K562 (cell line): ENCODE measurements at regions not wholly inside any gene's neighbourhood (a gene's known extent, or its start where the extent isn't known, plus 50 kb on each side); places are given as distances from the start of the nearest gene placed in this dataset.

Experiments
- DPF2 ChIP-seq: fragments of 450-650 bp; IDR thresholded peaks from 2 replicates; pipeline ENCODE4 v1.6.1; 2016
- EP300 ChIP-seq: IDR thresholded peaks from 2 replicates; pipeline ENCODE4 v1.6.1; 2012; ENCODE audit warnings: low read length, improper control_type of control experiment
- NFIX ChIP-seq: fragments of 250-450 bp; sonication (Bioruptor Pico); IDR thresholded peaks from 2 replicates; pipeline ENCODE4 v1.4.0; 2020; ENCODE audit warnings: low read depth, mild to moderate bottlenecking, moderate library complexity
- POLR2A ChIP-seq: fragments of 450-650 bp; conservative IDR thresholded peaks from 2 replicates; pipeline ENCODE4 v1.6.1; 2016
- POLR2AphosphoS5 ChIP-seq: IDR thresholded peaks from 2 replicates; pipeline ENCODE4 v1.6.1; 2011; ENCODE audit warnings: mild to moderate bottlenecking, low read depth, low read length, moderate library complexity; ENCODE audit not compliant: control insufficient read depth, insufficient read depth
- TF ChIP-seq, protein P1 (sequence below): sonication (generic); formaldehyde crosslinking; IDR thresholded peaks from 2 replicates; pipeline ENCODE4 v1.8.0; 2023; ENCODE audit warnings: mild to moderate bottlenecking, missing genetic modification reagents
- TF ChIP-seq, protein P2 (sequence below): sonication (generic); formaldehyde crosslinking; IDR thresholded peaks from 2 replicates; pipeline ENCODE4 v1.8.1; 2023; ENCODE audit warnings: mild to moderate bottlenecking, missing genetic modification reagents
- TF ChIP-seq, protein P3 (sequence below), 3 experiments: IDR thresholded peaks in 2 of 3; conservative IDR thresholded peaks in 1 of 3; 2 replicates each; pipeline ENCODE4 v1.5.1; 2011 to 2012; ENCODE audit warnings: low read length in 3 of 3, mild to moderate bottlenecking in 3 of 3, control low read depth in 2 of 3, improper control_type of control experiment in 1 of 3, inconsistent platforms in 1 of 3, low read depth in 1 of 3, mixed read lengths in 1 of 3, moderate library complexity in 1 of 3; ENCODE audit not compliant: insufficient read depth in 2 of 3
- TF ChIP-seq, protein P4 (sequence below): fragments of 450-650 bp; conservative IDR thresholded peaks from 2 replicates; pipeline ENCODE4 v1.6.1; 2016; ENCODE audit warnings: missing genetic modification characterization, low read depth, mild to moderate bottlenecking, control low read depth, missing compliant biosample characterization
- TF ChIP-seq, protein P5 (sequence below): sonication (generic); IDR thresholded peaks from 2 replicates; pipeline ENCODE4 v1.6.1; 2016

DNA sequence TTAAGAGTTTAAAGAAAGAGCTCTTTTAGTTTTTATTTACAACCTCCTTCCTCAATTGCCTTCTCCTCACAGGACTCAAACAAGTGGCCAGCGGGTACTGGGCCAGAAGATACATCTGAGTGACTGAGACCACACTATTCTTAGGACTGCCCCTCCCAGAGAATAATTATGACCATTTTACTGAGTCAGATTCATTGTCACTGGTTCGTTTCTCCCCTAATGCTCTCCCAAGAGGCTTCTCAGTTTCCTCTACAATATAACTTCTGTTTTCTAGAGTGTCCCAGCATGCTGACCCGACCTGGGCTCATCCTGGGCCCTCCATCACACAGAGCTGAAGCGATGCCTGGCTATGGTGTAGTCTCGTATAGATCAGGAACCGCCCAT is 279.9 kb downstream of the CD83 start:
- no peak for TF ChIP-seq DPF2
- TF ChIP-seq, protein P1, sequence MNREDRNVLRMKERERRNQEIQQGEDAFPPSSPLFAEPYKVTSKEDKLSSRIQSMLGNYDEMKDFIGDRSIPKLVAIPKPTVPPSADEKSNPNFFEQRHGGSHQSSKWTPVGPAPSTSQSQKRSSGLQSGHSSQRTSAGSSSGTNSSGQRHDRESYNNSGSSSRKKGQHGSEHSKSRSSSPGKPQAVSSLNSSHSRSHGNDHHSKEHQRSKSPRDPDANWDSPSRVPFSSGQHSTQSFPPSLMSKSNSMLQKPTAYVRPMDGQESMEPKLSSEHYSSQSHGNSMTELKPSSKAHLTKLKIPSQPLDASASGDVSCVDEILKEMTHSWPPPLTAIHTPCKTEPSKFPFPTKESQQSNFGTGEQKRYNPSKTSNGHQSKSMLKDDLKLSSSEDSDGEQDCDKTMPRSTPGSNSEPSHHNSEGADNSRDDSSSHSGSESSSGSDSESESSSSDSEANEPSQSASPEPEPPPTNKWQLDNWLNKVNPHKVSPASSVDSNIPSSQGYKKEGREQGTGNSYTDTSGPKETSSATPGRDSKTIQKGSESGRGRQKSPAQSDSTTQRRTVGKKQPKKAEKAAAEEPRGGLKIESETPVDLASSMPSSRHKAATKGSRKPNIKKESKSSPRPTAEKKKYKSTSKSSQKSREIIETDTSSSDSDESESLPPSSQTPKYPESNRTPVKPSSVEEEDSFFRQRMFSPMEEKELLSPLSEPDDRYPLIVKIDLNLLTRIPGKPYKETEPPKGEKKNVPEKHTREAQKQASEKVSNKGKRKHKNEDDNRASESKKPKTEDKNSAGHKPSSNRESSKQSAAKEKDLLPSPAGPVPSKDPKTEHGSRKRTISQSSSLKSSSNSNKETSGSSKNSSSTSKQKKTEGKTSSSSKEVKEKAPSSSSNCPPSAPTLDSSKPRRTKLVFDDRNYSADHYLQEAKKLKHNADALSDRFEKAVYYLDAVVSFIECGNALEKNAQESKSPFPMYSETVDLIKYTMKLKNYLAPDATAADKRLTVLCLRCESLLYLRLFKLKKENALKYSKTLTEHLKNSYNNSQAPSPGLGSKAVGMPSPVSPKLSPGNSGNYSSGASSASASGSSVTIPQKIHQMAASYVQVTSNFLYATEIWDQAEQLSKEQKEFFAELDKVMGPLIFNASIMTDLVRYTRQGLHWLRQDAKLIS (CRISPR knock-in tag), result no peak
- TF ChIP-seq, protein P2, sequence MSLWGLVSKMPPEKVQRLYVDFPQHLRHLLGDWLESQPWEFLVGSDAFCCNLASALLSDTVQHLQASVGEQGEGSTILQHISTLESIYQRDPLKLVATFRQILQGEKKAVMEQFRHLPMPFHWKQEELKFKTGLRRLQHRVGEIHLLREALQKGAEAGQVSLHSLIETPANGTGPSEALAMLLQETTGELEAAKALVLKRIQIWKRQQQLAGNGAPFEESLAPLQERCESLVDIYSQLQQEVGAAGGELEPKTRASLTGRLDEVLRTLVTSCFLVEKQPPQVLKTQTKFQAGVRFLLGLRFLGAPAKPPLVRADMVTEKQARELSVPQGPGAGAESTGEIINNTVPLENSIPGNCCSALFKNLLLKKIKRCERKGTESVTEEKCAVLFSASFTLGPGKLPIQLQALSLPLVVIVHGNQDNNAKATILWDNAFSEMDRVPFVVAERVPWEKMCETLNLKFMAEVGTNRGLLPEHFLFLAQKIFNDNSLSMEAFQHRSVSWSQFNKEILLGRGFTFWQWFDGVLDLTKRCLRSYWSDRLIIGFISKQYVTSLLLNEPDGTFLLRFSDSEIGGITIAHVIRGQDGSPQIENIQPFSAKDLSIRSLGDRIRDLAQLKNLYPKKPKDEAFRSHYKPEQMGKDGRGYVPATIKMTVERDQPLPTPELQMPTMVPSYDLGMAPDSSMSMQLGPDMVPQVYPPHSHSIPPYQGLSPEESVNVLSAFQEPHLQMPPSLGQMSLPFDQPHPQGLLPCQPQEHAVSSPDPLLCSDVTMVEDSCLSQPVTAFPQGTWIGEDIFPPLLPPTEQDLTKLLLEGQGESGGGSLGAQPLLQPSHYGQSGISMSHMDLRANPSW, result no peak
- TF ChIP-seq, protein P3, sequence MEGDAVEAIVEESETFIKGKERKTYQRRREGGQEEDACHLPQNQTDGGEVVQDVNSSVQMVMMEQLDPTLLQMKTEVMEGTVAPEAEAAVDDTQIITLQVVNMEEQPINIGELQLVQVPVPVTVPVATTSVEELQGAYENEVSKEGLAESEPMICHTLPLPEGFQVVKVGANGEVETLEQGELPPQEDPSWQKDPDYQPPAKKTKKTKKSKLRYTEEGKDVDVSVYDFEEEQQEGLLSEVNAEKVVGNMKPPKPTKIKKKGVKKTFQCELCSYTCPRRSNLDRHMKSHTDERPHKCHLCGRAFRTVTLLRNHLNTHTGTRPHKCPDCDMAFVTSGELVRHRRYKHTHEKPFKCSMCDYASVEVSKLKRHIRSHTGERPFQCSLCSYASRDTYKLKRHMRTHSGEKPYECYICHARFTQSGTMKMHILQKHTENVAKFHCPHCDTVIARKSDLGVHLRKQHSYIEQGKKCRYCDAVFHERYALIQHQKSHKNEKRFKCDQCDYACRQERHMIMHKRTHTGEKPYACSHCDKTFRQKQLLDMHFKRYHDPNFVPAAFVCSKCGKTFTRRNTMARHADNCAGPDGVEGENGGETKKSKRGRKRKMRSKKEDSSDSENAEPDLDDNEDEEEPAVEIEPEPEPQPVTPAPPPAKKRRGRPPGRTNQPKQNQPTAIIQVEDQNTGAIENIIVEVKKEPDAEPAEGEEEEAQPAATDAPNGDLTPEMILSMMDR (IDR thresholded peaks at IDR 0.05 in 2 of 3, conservative IDR thresholded peaks at IDR 0.05 in 1 of 3; ENCODE audit: insufficient read depth in 2 of 3, low read depth in 1 of 3, low read length in 3 of 3), result no peak; a peak in 1 of 6 replicates
- TF ChIP-seq NFIX (CRISPR knock-in tag), result no peak
- no peak for TF ChIP-seq POLR2A
- TF ChIP-seq, protein P4, sequence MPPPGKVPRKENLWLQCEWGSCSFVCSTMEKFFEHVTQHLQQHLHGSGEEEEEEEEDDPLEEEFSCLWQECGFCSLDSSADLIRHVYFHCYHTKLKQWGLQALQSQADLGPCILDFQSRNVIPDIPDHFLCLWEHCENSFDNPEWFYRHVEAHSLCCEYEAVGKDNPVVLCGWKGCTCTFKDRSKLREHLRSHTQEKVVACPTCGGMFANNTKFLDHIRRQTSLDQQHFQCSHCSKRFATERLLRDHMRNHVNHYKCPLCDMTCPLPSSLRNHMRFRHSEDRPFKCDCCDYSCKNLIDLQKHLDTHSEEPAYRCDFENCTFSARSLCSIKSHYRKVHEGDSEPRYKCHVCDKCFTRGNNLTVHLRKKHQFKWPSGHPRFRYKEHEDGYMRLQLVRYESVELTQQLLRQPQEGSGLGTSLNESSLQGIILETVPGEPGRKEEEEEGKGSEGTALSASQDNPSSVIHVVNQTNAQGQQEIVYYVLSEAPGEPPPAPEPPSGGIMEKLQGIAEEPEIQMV (tag), result no peak
- TF ChIP-seq EP300, result no peak
- TF ChIP-seq POLR2AphosphoS5, result no peak
- TF ChIP-seq, protein P5, sequence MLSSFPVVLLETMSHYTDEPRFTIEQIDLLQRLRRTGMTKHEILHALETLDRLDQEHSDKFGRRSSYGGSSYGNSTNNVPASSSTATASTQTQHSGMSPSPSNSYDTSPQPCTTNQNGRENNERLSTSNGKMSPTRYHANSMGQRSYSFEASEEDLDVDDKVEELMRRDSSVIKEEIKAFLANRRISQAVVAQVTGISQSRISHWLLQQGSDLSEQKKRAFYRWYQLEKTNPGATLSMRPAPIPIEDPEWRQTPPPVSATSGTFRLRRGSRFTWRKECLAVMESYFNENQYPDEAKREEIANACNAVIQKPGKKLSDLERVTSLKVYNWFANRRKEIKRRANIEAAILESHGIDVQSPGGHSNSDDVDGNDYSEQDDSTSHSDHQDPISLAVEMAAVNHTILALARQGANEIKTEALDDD, result no peak
